ENCODE measurements at regions not wholly inside any gene's neighbourhood (a gene's known extent, or its start where the extent isn't known, plus 50 kb on each side); places are given as distances from the start of the nearest gene placed in this dataset.

DNA sequence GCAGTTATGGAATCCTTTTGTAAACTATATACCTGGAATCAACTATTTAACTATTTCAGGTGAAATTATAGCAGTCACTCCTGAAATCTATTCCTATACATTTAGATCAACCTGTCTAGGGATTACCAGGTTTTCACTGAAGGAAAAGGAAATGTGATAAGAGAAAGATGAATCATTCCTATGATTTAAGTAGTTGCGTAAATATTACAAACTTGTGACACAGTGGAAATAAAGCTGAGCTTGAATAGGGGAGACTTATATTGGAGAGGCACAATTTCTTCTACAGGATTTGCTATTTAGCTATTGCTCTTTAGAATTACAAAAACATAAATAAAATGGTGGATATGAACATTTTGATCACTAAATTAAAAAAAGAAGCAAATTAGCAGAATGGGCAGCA lies 284.1 kb upstream of the EPHA5 start:
- TF ChIP-seq POLR2A (IDR thresholded peaks at IDR 0.05) = no peak
- TF ChIP-seq, protein P1, sequence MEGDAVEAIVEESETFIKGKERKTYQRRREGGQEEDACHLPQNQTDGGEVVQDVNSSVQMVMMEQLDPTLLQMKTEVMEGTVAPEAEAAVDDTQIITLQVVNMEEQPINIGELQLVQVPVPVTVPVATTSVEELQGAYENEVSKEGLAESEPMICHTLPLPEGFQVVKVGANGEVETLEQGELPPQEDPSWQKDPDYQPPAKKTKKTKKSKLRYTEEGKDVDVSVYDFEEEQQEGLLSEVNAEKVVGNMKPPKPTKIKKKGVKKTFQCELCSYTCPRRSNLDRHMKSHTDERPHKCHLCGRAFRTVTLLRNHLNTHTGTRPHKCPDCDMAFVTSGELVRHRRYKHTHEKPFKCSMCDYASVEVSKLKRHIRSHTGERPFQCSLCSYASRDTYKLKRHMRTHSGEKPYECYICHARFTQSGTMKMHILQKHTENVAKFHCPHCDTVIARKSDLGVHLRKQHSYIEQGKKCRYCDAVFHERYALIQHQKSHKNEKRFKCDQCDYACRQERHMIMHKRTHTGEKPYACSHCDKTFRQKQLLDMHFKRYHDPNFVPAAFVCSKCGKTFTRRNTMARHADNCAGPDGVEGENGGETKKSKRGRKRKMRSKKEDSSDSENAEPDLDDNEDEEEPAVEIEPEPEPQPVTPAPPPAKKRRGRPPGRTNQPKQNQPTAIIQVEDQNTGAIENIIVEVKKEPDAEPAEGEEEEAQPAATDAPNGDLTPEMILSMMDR (IDR thresholded peaks at IDR 0.05) = no peak

Measured in uterus (tissue), 2 donors.